ENCODE measurements at regions not wholly inside any gene's neighbourhood (a gene's known extent, or its start where the extent isn't known, plus 50 kb on each side); places are given as distances from the start of the nearest gene placed in this dataset.
"Not testable (repeated sequence)": the region's sequence is repeated elsewhere in the genome, so short reads cannot be mapped to it uniquely, and the experiment has no call there.

GRCh38 chr10:6713716-6714115, 133.6 kb upstream of the PRKCQ start:
- no peak for DNase-seq

GRCh38 chr10:6713120-6713519, 133.0 kb upstream of the PRKCQ start:
- no peak for DNase-seq

- no peak for DNase-seq
These were observed 131.8 kb upstream of the PRKCQ start for GRCh38 chr10:6711881-6712280.

GRCh38 chr10:6711408-6711841, 131.3 kb upstream of the PRKCQ start:
- no peak for DNase-seq

GRCh38 chr10:6707352-6707751, 127.3 kb upstream of the PRKCQ start:
- no peak for DNase-seq

- no peak for DNase-seq
These were observed 126.6 kb upstream of the PRKCQ start for GRCh38 chr10:6706725-6707124.

GRCh38 chr10:6704896-6705295, 124.8 kb upstream of the PRKCQ start:
- DNase-seq: no peak

- not testable (repeated sequence) for DNase-seq
These were observed 122.8 kb upstream of the PRKCQ start for GRCh38 chr10:6702833-6703232.

GRCh38 chr10:6702030-6702429, 122.0 kb upstream of the PRKCQ start:
- no peak for DNase-seq

GRCh38 chr10:6701289-6701688, 121.2 kb upstream of the PRKCQ start:
- no peak for DNase-seq

GRCh38 chr10:6700066-6700465, 120.0 kb upstream of the PRKCQ start:
- no peak for DNase-seq

- no peak for DNase-seq
These were observed 119.3 kb upstream of the PRKCQ start for GRCh38 chr10:6699336-6699735.

- no peak for DNase-seq
These were observed 115.4 kb upstream of the PRKCQ start for GRCh38 chr10:6695519-6695918.

- DNase-seq: peak; percentile 63
These were observed 114.5 kb upstream of the PRKCQ start for GRCh38 chr10:6694447-6695140.

GRCh38 chr10:6692856-6693255, 112.8 kb upstream of the PRKCQ start:
- no peak for DNase-seq

- DNase-seq: no peak
These were observed 112.0 kb upstream of the PRKCQ start for GRCh38 chr10:6692103-6692502.

GRCh38 chr10:6689036-6689435, 109.0 kb upstream of the PRKCQ start:
- DNase-seq: no peak

GRCh38 chr10:6680735-6681134, 100.7 kb upstream of the PRKCQ start:
- no peak for DNase-seq

GRCh38 chr10:6678956-6679355, 98.9 kb upstream of the PRKCQ start:
- no peak for DNase-seq

GRCh38 chr10:6678211-6678803, 98.2 kb upstream of the PRKCQ start:
- DNase-seq: peak; percentile 11

- not testable (repeated sequence) for DNase-seq
These were observed 97.1 kb upstream of the PRKCQ start for GRCh38 chr10:6677129-6677528.

- no peak for DNase-seq
These were observed 94.2 kb upstream of the PRKCQ start for GRCh38 chr10:6674291-6674690.

- no peak for DNase-seq
These were observed 91.9 kb upstream of the PRKCQ start for GRCh38 chr10:6671976-6672375.

GRCh38 chr10:6669269-6669859, 89.3 kb upstream of the PRKCQ start:
- DNase-seq: peak; percentile 50

Data from EL (cell line).